SKM-1 treated with dmso at 0.1 percent for 144 hours (cell line): ENCODE measurements at regions not wholly inside any gene's neighbourhood (a gene's known extent, or its start where the extent isn't known, plus 50 kb on each side); places are given as distances from the start of the nearest gene placed in this dataset.

Source experiments
- DNase-seq: peaks from one replicate; lab custom pipeline; 2025; ENCODE audit not compliant: unreplicated experiment; lab: John Stamatoyannopoulos, UW

DNA sequence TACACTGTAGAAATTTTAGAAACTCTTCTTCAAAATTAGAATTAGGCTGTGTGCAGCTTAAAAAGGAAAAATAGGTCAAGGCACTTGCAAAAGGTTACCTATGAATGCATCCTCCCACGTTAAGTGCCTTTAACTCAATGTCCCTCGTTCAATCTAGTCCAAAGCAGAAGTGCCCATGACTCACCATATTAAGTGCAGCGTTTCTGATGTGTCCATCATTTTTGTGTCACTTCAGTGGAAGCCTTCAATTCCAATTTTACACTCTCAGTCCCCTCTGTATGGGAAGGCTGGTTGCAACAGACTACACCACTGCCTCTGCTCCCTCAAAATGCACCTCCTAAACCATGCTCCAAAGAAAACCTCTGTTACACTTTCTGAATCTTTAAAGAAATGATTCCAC lies 53.4 kb downstream of the FOXB1 start:
- no peak for DNase-seq

DNA sequence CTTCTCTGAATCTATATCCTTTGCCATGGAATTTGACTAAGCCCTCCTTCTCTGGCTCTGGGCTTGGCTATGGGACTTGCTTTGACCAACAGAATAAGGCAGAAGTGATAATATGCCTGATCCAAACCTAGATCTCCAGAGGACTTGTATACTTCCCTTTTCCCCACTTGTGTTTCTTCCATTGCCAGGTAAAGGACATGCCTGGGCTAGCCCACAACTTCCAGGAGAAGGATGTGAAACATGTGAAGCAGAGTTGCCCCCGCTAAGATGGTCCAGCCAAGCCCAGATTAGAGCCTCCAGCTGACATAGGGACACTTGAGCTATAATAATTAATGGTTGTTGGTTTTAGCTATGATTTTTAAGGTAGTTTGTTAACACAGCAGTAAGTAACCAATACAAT lies 55.1 kb downstream of the FOXB1 start:
- no peak for DNase-seq

DNA sequence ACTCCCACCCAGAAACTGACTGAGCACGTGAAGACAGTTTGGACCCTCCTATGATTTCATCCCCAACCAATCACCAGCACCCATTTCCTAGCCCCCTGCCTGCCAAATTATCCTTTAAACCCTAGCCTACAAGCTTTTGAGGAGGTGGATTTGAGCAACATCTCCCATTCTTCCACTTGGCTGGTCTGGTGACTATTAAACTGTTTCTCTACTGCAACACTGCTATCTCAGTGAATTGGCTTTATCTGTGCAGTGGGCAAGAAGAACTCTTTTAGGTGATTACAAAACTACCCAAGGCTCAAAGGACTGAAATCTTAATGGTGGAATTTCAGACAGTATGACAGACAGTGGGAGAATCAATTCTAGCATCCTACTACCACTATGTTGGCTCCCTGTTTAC lies 57.6 kb downstream of the FOXB1 start:
- no peak for DNase-seq

GRCh38 chr15:60062826-60063225 lies 58.7 kb downstream of the FOXB1 start:
- DNase-seq = no peak

DNA sequence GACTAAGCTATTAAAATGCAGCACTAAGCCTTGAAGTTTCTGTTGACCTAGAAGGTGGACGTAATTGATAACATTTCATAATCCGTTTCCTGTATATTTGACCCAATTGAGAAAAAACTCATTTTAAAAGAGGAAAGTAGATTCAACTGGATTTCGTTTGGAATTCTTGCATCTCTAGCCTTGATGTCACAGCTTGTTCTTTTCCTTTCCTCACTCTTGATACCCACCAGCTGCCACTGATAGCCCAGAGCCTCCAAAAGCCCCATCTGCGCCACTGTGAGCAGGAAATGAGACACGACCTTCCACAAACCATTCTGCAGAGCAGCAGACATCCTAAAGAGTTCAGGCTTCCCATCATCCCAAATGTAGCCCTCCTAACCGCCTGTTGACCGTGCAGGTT lies 61.8 kb downstream of the FOXB1 start:
- DNase-seq = no peak

DNA sequence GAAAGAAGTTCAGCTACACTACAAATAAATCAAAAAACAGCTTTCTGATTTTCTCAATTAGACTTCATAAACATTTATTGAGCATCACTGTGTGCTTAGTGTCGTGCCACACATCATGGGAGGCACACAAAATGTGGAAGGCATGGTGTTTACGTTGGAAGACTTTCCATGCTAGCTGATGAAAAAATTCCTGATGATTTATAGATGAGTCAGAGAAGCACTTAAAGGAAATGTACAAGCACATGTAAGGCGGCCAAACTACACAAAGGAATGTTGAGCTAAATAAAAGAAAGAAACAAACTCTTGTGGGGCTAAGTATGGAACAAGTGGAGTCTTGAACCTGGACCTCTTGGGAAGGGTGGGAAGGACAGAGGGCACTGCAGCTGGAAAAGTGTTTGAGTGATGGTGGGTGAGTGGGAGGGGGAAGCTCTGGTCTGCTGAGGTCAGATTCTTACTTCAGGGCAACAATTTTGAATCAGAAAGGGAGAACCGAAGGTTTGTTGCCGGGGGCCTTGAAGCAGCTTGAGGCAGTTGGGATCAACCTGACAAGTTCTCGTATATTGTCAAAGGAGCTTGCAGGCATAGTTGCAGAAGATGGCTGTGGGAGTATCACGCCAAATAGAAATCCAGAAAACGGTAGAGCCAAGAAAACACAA lies 66.9 kb downstream of the FOXB1 start:
- DNase-seq = no peak

DNA sequence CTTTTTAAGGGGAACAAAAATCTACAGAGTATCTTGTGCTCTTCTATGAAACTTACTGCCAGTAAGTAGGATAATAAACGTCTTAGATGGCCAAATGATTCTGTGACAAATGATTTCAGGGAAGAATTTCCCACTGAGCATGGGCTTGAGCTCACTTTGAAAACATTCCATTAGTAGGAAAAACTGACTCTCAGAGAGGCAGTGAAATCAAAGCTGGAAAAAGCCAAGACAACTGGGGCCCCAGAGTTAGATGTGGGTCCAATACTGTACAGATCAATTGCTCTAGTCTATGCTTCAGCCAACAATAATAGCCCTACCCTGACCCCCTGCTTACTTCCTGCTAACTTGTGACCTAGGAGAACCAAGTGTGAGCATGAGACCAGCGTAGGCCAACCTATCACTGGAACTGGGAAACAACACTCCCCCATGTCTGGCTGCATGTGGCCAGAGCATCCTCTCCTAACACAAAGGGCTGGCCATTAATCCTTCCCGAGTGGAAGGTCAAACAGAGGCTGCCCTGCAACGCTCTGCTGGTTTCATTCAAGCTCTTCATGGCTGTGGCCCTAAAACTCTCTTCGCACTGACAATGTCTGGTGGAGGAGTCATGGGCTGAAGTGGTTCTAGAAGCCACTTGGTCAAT lies 68.8 kb downstream of the FOXB1 start:
- no peak for DNase-seq

DNA sequence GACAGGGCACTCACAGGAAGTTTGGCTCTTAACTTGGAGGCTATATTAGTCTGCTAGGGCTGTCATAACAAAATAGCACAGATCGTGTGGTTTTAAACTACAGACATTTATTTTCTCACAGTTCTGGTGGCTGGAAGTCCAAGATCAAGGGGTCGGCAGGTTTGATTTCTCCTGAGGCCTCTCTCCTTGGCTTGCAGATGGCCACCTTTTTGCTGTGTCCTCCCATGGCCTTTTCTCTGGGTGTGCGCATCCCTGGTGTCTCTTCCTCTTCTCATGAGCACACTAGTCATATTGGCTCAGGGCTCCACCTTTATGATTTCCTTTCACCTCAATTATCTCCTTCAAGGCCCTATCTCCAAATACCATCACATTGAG lies 69.3 kb downstream of the FOXB1 start:
- DNase-seq = no peak

- DNase-seq = no peak
Measured at GRCh38 chr15:60074181-60074885, 70.2 kb downstream of the FOXB1 start.

- DNase-seq = no peak
Measured at GRCh38 chr15:60076045-60076444, 71.9 kb downstream of the FOXB1 start.

DNA sequence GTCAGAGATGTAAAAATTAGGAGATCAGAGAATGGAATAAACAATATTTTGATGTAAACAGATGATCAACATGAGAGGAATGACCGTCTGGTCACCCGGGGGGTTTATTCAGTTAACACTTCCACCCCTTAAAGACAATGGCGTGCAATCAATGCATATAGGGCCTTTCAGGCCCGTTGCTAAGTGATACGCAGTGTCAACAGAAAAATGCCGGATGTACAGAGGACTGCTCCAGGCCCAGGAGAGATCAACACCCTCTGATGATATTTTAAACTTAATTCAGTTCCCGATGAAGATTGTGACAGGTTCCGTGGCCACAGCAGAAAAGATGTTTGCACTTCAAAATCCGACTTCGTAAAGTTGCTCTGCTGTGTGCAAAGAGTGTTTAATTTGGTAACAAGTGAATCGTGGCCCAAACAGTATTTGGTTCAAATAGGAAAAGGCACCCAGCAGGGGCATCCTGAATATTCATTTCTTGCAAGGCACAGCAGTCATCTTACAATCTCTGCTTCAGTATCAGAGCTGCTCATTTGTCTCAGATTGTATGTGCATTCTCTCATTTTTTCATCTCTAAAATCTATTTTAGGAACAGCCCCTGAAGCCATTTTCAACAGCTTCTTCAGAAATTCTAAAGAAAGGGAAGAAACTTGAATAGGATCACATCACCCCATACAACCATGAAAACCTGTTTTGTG lies 72.6 kb downstream of the FOXB1 start:
- DNase-seq = no peak

GRCh38 chr15:60077581-60078359 lies 73.7 kb downstream of the FOXB1 start:
- DNase-seq = no peak

DNA sequence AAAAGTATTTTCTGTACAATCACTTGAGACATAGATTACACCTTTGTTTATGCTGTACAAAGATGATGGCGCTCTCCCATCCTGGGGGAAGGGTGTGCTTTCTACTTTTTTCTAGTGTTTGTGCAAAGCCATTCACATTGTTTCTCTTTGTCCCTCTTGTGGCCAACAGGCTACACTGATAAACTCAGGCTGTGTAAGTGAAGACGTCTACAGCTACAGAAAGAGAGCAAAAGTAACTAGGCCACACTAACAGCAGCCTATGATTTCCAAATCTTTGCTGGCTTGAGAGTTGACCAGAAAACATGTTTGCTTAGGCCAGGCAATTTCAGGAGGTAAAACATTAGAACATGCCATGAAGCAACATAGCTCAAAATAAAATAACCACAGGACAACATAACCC lies 75.1 kb downstream of the FOXB1 start:
- DNase-seq = no peak

- DNase-seq = no peak
Measured at GRCh38 chr15:60081976-60082375, 77.9 kb downstream of the FOXB1 start.

DNA sequence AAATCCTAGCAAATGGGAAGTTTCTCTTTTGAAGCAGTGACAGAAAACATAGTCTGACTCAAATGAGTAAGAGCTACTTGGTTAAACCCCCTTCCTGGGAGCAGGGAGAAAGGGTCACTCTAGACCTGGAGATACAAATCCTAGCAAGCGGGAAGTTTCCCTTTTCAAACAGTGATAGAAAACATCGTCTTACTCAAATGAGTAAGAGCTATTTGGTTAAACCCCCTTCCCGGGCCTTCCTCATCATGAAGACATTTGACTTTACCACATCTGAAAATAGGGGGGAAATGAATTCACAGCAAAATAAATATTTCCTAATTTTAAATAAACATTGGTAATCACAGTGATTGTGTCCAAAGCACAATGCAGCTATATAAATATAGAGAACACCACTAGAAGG lies 79.2 kb downstream of the FOXB1 start:
- DNase-seq = no peak

GRCh38 chr15:60086681-60087429 lies 82.7 kb downstream of the FOXB1 start:
- no peak for DNase-seq

DNA sequence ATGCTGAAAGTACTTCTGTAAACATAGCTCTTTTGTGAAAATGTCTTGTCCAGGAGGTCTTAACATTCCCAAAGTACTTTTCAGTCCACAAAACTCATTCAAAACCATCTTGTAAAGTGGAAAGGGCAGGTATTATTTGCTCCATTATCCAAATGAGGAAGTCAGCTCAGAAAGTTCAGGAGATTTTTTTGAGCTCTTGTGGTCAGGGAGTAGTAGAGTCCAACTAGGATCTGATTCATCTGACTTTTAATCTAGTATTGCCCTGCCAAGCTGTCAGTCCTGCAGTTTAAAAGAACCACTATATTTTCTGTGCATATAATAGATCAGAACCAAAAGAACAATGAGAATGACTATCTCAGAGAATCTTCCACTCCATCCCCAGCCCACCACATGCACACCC lies 83.5 kb downstream of the FOXB1 start:
- no peak for DNase-seq

GRCh38 chr15:60090747-60091146 lies 86.6 kb downstream of the FOXB1 start:
- no peak for DNase-seq

DNA sequence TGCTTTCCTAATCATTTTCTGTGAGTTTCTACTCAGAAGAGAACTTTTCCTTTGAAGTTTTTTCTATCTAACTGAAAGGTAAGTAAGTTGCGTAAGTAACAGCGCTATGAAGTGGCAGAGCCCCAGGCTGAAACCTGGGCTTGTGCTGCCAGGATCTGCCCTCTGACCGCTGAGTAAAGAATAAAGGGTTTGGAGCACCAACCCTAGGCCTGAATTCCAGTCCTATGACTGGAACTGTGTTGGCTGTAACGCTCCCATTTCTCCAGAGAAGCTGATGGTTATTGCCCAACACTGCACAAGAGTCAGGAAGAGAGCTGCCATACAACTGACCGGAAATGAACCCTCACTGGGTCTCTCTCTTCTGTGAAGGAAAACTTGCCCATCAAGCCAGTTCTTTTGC lies 87.0 kb downstream of the FOXB1 start:
- DNase-seq = no peak

DNA sequence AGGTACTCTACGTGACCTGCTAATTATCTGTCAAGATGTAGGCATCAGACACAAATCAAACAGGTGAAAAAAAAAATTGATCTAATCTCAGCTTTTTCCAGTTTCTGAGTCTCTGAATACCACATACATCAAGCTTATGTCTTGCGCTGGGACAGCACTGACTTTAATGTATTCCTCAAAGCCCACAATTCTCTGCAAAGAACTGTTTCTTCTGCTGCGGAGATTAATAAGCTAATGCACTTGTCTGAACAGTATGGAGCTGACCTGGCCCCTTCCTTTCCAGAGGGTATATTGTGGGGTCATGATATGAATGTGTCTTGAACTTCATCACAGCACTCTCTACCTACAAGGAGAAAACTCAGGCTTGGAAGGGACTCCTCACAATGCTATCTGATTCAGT lies 87.8 kb downstream of the FOXB1 start:
- DNase-seq = no peak
